VCaP (cell line): ENCODE measurements at regions not wholly inside any gene's neighbourhood (a gene's known extent, or its start where the extent isn't known, plus 50 kb on each side); places are given as distances from the start of the nearest gene placed in this dataset.
"Not testable (repeated sequence)": the region's sequence is repeated elsewhere in the genome, so short reads cannot be mapped to it uniquely, and the experiment has no call there.

Experiments used
- H3K27ac ChIP-seq: fragments of 450-650 bp; 2 replicates; pipeline ENCODE4 v1.5.1; 2017
- TF ChIP-seq, protein P1 (sequence below): fragments of 450-650 bp; conservative IDR thresholded peaks from 2 replicates; pipeline ENCODE4 v1.5.1; 2017; ENCODE audit warnings: mild to moderate bottlenecking, moderate library complexity

DNA sequence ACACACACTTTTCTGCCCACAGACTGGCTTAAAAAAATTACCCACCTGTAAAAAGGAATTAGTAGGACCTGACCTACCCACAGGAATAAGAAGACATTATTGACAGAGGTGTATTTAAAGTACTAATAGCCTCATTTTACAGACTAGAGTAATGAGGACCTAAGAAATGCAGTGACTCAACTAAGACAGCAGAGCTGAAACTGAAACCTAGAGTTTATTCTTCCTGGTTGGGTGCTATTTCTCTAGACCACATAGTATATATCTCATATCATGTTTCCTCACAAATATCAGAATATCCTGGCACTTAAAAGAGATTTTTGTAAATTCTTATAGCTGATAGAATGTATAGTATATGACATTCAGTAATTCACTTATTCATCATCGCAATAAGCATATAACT lies 435.0 kb downstream of the MAGEE1 start:
- no peak overlapping the region for H3K27ac ChIP-seq
- TF ChIP-seq, protein P1, sequence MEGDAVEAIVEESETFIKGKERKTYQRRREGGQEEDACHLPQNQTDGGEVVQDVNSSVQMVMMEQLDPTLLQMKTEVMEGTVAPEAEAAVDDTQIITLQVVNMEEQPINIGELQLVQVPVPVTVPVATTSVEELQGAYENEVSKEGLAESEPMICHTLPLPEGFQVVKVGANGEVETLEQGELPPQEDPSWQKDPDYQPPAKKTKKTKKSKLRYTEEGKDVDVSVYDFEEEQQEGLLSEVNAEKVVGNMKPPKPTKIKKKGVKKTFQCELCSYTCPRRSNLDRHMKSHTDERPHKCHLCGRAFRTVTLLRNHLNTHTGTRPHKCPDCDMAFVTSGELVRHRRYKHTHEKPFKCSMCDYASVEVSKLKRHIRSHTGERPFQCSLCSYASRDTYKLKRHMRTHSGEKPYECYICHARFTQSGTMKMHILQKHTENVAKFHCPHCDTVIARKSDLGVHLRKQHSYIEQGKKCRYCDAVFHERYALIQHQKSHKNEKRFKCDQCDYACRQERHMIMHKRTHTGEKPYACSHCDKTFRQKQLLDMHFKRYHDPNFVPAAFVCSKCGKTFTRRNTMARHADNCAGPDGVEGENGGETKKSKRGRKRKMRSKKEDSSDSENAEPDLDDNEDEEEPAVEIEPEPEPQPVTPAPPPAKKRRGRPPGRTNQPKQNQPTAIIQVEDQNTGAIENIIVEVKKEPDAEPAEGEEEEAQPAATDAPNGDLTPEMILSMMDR = no peak

DNA sequence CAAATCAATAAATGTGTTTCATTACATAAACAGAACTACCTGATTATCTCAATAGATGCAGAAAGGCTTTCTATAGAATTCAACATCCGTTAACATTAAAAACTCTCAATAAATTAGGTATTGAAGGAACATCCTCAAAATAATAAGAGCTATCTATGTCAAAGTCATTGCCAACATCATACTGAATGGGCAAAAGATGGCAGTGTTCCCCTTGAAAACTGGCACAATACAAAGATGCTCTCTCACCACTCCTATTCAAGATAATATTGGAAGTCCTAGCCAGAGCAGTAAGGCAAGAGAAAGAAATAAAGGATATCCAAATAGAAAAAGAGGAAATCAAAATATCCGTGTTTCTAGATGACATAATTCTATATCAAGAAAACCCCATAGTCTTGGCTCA lies 466.4 kb downstream of the MAGEE1 start:
- TF ChIP-seq, protein P1 = no peak
- no peak overlapping the region for H3K27ac ChIP-seq

DNA sequence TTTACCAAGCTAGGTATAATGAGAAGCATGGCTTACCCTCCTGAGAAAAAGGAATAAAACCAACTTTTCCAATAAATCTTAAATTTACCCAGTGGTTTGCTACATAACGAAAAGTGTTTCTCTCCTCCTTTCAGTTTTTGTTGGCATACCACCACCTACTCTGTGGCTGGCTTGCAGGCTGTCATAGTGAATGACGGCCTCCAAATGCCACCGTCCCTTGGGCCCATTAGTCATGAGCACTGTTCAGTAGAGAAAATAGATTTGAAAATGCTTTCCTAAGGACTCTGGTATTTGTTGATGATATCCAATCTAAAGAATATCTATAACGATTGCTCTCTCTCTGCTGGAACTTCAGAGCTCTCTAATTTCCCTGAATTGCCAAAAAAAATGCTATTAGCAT lies 488.3 kb downstream of the MAGEE1 start:
- no peak overlapping the region for H3K27ac ChIP-seq
- TF ChIP-seq, protein P1 = no peak

DNA sequence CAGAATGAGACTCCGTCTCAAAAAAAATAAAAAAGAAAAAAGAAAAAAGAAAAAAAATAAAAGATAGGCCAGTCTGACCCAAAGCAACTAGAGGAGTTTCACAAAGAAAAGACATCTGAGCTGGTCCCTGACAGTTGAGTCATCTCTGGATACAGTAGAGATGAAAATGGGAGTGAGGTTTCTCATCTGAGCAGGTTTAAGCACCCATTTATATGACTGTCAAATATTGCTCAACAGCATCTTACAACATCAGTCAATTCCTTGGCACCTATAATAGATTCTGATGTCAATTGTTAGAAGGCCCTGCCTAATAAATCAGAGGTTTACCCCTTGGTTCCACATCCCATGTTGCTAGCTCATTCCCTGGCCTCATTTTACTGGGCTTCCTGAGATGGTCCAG lies 490.5 kb downstream of the MAGEE1 start:
- H3K27ac ChIP-seq = no peak overlapping the region
- TF ChIP-seq, protein P1 = no peak

DNA sequence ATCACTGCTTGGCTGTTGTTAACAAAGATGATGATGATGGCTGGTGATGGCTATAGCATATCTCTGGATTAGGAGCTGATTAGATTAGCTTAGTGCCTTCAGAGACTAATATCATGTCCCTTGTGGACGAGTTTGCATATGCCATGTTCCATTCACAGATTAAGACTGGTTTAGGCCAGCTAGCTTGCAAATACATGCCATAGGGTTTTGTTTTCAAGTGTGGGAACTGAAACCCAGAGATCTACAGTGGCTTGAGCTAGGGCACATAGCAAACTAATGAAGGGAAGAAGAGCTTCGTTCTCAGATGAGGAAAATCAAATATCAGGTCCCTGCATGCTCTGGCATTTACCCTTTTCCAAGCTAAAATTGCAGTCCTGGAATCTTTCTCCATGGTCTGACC lies 492.3 kb downstream of the MAGEE1 start:
- TF ChIP-seq, protein P1 = no peak
- no peak overlapping the region for H3K27ac ChIP-seq

DNA sequence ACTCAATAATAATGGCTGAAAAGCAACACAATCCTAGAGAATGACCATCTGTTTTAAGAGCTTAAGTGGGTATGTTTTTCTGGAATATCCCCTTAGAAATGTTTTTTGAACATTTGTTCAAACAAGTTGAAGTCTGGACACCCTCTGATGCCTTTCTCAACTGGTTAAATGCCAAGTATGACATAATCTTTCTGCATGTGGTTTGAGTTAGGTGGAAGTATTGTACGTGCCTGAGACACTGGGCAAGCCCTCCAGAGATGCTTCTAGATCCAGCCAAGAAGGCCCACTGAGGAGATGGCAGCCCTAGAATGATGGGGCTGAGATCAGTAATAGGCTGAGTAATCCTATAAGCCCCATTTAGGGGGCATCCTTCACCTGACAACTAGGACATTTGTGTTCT lies 493.1 kb downstream of the MAGEE1 start:
- TF ChIP-seq, protein P1 = no peak

DNA sequence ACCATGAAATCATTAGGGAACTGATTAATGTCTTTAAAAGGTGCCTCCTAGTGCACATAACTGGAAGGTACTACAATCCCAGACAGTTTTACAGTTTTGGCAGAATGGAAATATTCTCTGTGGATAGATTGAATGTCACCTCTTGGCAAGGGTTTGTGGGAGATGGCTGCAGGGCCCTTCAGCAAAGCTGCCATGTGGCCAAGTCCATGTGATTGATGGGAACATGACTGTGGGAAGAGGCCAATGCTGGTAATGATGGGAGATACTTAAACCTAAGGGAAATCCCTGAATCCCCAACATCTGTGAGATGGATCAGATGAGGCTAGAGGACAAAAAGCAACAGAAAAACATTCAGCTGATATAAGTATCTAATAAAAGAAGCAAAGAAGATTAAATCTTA lies 493.7 kb downstream of the MAGEE1 start:
- H3K27ac ChIP-seq = no peak overlapping the region
- TF ChIP-seq, protein P1 = no peak

More for the DNA sequence above, 493.1 kb downstream of the MAGEE1 start:
- no peak overlapping the region for H3K27ac ChIP-seq

DNA sequence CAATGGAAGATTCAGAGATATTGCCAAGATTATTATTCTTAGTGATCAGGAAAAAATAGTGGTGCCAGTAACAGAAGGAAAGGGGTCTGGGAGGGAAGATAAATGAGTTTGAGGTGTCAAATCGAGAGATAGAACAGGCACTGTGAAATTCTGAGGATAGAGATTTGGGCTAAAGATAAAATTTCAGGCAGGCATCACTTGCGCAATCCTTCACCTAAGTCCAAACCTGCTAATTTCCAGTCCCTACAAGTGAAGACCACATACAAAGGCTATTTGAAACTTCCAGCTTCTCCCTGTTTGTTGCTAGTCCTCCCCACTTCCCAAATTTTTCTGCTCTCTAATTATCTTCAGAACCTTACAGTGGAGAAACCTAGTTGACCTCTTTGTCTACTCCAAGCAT lies 494.6 kb downstream of the MAGEE1 start:
- TF ChIP-seq, protein P1 = no peak
- H3K27ac ChIP-seq = no peak overlapping the region

DNA sequence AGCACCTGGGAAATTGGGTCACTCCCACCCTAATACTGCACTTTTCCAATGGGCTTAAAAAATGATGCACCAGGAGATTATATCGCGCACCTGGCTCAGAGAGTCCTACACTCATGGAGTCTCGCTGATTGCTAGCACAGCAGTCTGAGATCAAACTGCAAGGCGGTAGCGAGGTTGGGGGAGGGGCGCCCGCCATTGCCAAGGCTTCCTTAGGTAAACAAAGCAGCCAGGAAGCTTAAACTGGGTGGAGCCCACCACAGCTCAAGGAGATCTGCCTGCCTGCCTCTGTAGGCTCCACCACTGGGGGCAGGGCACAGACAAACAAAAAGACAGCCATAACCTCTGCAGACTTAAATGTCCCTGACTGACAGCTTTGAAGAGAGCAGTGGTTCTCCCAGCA lies 497.1 kb downstream of the MAGEE1 start:
- H3K27ac ChIP-seq = not testable (repeated sequence)
